Thoracic aorta (tissue), 2 donors: ENCODE measurements at regions not wholly inside any gene's neighbourhood (a gene's known extent, or its start where the extent isn't known, plus 50 kb on each side); places are given as distances from the start of the nearest gene placed in this dataset.

Source experiments
- ATAC-seq: fragments of 150-250 bp; one replicate; pipeline ENCODE4 v1.8.0; 2017; ENCODE audit warnings: low read depth; ENCODE audit not compliant: insufficient number of reproducible peaks, low FRiP score
- DNase-seq: peaks from one replicate; pipeline ENCODE4 v3.0.0-alpha.2; 2020; ENCODE audit warnings: low spot score
- H3K27ac ChIP-seq, 2 donors: fragments of 200-600 bp; sonication (generic); 1 replicate in 1 of 2; 2 replicates in 1 of 2; pipeline ENCODE4 v1.5.1; 2016; ENCODE audit warnings: mild to moderate bottlenecking in 2 of 2, moderate library complexity in 2 of 2
- H3K27me3 ChIP-seq: fragments of 200-600 bp; sonication (generic); replicated peaks from 2 replicates; pipeline ENCODE4 v1.6.0; 2016; ENCODE audit warnings: mild to moderate bottlenecking; ENCODE audit not compliant: insufficient read depth
- H3K36me3 ChIP-seq: fragments of 200-600 bp; sonication (generic); one replicate; pipeline ENCODE4 v1.5.1; 2016
- H3K4me1 ChIP-seq, 2 donors: fragments of 200-600 bp; sonication (generic); 1 replicate in 1 of 2; 2 replicates in 1 of 2; pipeline versions ENCODE4 v1.5.1 to v1.6.0; 2016; ENCODE audit warnings: low read depth in 2 of 2, mild to moderate bottlenecking in 1 of 2; ENCODE audit not compliant: control insufficient read depth in 1 of 2
- H3K4me3 ChIP-seq: fragments of 200-600 bp; sonication (generic); 2 replicates; pipeline ENCODE4 v1.5.1; 2016; ENCODE audit warnings: mild to moderate bottlenecking
- H3K9me3 ChIP-seq: fragments of 200-600 bp; sonication (generic); 2 replicates; pipeline ENCODE4 v1.5.1; 2016
- CTCF ChIP-seq: fragments of 200-600 bp; sonication (generic); IDR thresholded peaks from one replicate; pipeline ENCODE4 v1.5.1; 2019; ENCODE audit warnings: antibody characterized with exemption

- no peak for TF ChIP-seq CTCF
Observed at GRCh38 chr2:83022631-83023210, 1436.4 kb downstream of the SUCLG1 start.

GRCh38 chr2:83017366-83018090, 1441.6 kb downstream of the SUCLG1 start:
- no peak for TF ChIP-seq CTCF
- Histone ChIP-seq H3K27ac (no peak overlapping the region), H3K4me1 (no peaks in the 10 kb centered on the region), H3K4me3 (no peak overlapping the region), H3K36me3 (no peaks in the 10 kb centered on the region), H3K27me3 (no peaks in the 10 kb centered on the region), H3K9me3 (no peaks in the 10 kb centered on the region)
- ATAC-seq: no peak
- no peak for DNase-seq

More at GRCh38 chr2:83022631-83023210, 1436.4 kb downstream of the SUCLG1 start:
- H3K36me3 ChIP-seq: no peaks in the 10 kb centered on the region
- H3K27me3 ChIP-seq: no peaks in the 10 kb centered on the region
- H3K4me3 ChIP-seq: no peak overlapping the region
- DNase-seq (no peak), ATAC-seq (no peak)
- H3K4me1 ChIP-seq: no peaks in the 10 kb centered on the region
- no peaks in the 10 kb centered on the region for H3K9me3 ChIP-seq
- no peak overlapping the region for H3K27ac ChIP-seq

GRCh38 chr2:83016343-83017110, 1442.6 kb downstream of the SUCLG1 start:
- no peaks in the 10 kb centered on the region for H3K9me3 ChIP-seq
- no peak for ATAC-seq
- no peak overlapping the region for H3K27ac ChIP-seq
- no peaks in the 10 kb centered on the region for H3K27me3 ChIP-seq
- no peak overlapping the region for H3K4me3 ChIP-seq
- H3K36me3 ChIP-seq: no peaks in the 10 kb centered on the region
- no peaks in the 10 kb centered on the region for H3K4me1 ChIP-seq
- no peak for TF ChIP-seq CTCF
- DNase-seq: no peak

- ATAC-seq: no peak
- no peak for TF ChIP-seq CTCF
- no peaks in the 10 kb centered on the region for H3K36me3 ChIP-seq
Observed at GRCh38 chr2:83015900-83016299, 1443.2 kb downstream of the SUCLG1 start.

GRCh38 chr2:83015035-83015715, 1443.9 kb downstream of the SUCLG1 start:
- no peak for DNase-seq
- ATAC-seq: no peak
- H3K27me3 ChIP-seq: no peaks in the 10 kb centered on the region

More at GRCh38 chr2:83015900-83016299, 1443.2 kb downstream of the SUCLG1 start:
- Histone ChIP-seq H3K9me3 (no peaks in the 10 kb centered on the region), H3K27ac (no peak overlapping the region), H3K4me3 (no peak overlapping the region), H3K27me3 (no peaks in the 10 kb centered on the region), H3K4me1 (no peaks in the 10 kb centered on the region)
- no peak for DNase-seq

More at GRCh38 chr2:83015035-83015715, 1443.9 kb downstream of the SUCLG1 start:
- Histone ChIP-seq H3K9me3 (no peaks in the 10 kb centered on the region), H3K27ac (no peak overlapping the region), H3K4me1 (no peaks in the 10 kb centered on the region), H3K36me3 (no peaks in the 10 kb centered on the region), H3K4me3 (no peak overlapping the region)
- TF ChIP-seq CTCF: no peak
